ENCODE measurements at regions not wholly inside any gene's neighbourhood (a gene's known extent, or its start where the extent isn't known, plus 50 kb on each side); places are given as distances from the start of the nearest gene placed in this dataset.

GRCh38 chr2:71944806-71945602 lies 202.7 kb downstream of the CYP26B1 start:
- no peak overlapping the region for H3K27ac ChIP-seq
- intact Hi-C loops (cut with DNase I) = no loop called here
- H3K27me3 ChIP-seq = no peaks in the 10 kb centered on the region
- no peaks in the 10 kb centered on the region for H3K9me3 ChIP-seq
- no peaks in the 10 kb centered on the region for H3K36me3 ChIP-seq
- DNase-seq = no peak
- H3K4me1 ChIP-seq = peaks cover 0 to under 1% of the 10 kb centered on the region in 2 donors
- no peak overlapping the region for H3K4me3 ChIP-seq (replicated peaks in 1 of 3)
- 76 to 82% methylated on average over 13 of the region's 13 CpGs for WGBS, 2 donors
- TF ChIP-seq POLR2A (IDR thresholded peaks at IDR 0.05) = no peak
- no peak for TF ChIP-seq CTCF (IDR thresholded peaks at IDR 0.05)

- H3K27ac ChIP-seq = no peak overlapping the region
- TF ChIP-seq CTCF (IDR thresholded peaks at IDR 0.05) (no peak), POLR2A (IDR thresholded peaks at IDR 0.05) (no peak)
- no peaks in the 10 kb centered on the region for H3K36me3 ChIP-seq
- 79 to 86% methylated on average over 8 of the region's 8 CpGs for WGBS, 2 donors
- H3K27me3 ChIP-seq = no peaks in the 10 kb centered on the region
- no peak overlapping the region for H3K4me3 ChIP-seq (replicated peaks in 1 of 3)
- peaks cover 0 to 6% of the 10 kb centered on the region in 2 donors for H3K4me1 ChIP-seq
- no peaks in the 10 kb centered on the region for H3K9me3 ChIP-seq
- DNase-seq = no peak
- intact Hi-C loops (cut with DNase I) = no loop called here
Observed at GRCh38 chr2:71944183-71944550, 203.5 kb downstream of the CYP26B1 start.

DNA sequence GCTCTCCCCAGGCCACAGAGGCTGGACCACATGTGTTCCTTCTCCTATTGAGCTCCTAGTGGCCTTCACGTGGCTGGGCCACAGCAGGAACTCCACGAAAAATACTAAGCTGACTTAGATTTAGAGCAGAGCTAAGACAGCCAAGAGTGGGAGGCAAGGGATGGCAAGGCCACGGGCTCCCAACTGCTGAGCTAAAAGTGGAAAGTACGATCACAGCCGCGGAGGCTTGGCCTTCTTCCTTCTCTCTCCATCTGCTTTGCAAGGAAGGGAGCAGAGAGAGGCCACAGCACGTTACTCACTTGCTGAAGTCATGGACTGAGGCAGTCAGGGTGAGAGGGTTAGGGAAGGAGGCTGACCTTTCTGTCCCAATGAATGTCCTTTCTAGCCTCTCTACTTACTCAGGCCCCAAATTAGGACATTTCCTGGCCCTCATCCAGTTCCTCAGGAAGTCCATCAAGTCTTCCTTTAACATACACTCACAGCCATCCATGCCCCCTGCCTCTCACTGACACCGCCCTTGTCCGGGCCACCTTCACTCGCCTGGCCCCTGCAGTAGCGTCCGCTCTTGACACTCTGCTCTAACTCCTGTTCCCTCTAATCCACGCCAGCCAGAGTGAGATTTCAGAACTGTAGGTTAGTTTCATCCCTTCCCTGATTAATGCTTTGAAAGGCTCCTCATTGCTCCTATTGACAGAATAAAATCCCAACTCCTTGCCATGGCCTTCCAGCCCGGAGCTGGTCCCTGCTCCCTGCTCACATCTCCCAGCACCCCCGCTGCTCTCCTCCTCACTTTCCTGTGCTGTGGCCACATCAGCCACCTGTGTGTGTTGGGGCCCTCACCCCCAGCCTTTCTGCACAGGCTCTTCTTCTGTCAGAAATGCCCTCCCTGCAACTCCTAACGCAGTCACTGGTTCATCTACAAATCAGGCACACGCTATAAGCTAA lies 204.2 kb downstream of the CYP26B1 start:
- Histone ChIP-seq H3K4me3 (replicated peaks in 1 of 3) (no peak overlapping the region), H3K27me3 (no peaks in the 10 kb centered on the region), H3K4me1 (peaks cover 0 to 6% of the 10 kb centered on the region in 2 donors), H3K9me3 (no peaks in the 10 kb centered on the region), H3K27ac (no peak overlapping the region), H3K36me3 (no peaks in the 10 kb centered on the region)
- no peak for TF ChIP-seq CTCF (IDR thresholded peaks at IDR 0.05)
- TF ChIP-seq POLR2A (IDR thresholded peaks at IDR 0.05) = no peak
- DNase-seq = no peak
- 89 to 92% methylated on average over 17 of the region's 17 CpGs for whole genome bisulfite sequencing, 2 donors
- intact Hi-C loops (cut with DNase I) = no loop called here

DNA sequence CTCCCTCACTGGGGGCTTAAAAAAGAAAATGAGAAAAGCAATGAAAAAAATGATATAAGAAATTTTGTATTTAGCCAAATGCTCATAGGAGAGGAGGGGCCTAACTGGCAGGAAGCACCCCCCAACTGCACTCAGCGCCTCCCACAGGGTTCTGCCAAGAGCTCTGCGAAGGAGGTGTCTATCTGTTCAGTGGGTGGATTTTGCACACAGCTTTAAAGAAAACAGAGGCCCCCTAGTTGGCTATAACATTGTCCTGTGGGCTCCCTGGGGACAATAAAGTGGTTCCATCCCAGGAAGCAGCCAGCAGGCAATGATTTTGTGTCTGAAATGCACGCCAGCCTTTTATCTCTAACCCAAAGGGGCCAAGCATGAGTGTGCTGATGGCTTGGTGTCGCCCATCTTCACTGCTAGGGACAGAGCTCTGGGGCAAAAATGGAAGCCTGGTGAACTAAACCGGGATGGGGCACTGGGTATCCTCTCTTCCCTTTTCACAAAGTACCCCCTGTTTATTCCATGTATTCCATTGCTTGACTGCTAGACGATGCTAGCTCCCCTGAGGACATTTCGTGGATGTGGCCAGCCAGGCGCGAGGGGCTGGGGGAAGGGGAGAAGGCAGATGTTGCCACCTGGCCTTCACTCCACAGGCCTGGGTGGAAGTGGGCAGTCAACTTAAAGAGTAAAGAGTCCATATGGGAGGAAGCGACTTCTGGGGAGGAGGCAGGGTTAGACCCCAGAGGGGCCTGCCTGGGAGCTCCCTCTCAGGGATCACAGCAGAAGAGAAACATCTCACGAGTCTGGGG lies 205.7 kb downstream of the CYP26B1 start:
- TF ChIP-seq POLR2A (IDR thresholded peaks at IDR 0.05) (no peak), CTCF (IDR thresholded peaks at IDR 0.05) (no peak)
- 85 to 88% methylated on average over 11 of the region's 11 CpGs for WGBS, 2 donors
- Histone ChIP-seq H3K27ac (no peak overlapping the region), H3K9me3 (no peaks in the 10 kb centered on the region), H3K27me3 (no peaks in the 10 kb centered on the region), H3K4me3 (replicated peaks in 1 of 3) (no peak overlapping the region), H3K4me1 (peaks cover 0 to 6% of the 10 kb centered on the region in 2 donors), H3K36me3 (no peaks in the 10 kb centered on the region)
- DNase-seq = no peak
- intact Hi-C loops (cut with DNase I) = no loop called here
